ENCODE measurements at regions not wholly inside any gene's neighbourhood (a gene's known extent, or its start where the extent isn't known, plus 50 kb on each side); places are given as distances from the start of the nearest gene placed in this dataset.

- Histone ChIP-seq H3K4me1 (peaks cover 0 to 31% (median 0%) of the 10 kb centered on the region in 9 donors), H3K27ac (no peak overlapping the region), H3K9me3 (peaks cover 0 to 11% (median 0%) of the 10 kb centered on the region in 11 donors), H3K4me3 (no peak overlapping the region), H3K36me3 (no peaks in the 10 kb centered on the region), H3K27me3 (peaks cover 0 to 12% (median 4%) of the 10 kb centered on the region in 7 donors)
- ATAC-seq: no peak
- DNase-seq: no peak
- intact Hi-C loops (cut with DNase I): no loop called here
- 55 to 58% methylated on average over 2 of the region's 2 CpGs for WGBS, 2 donors
- TF ChIP-seq CTCF (IDR thresholded peaks at IDR 0.05): no peak
Measured at GRCh38 chr10:120713573-120714205, 137.5 kb upstream of the WDR11 start.

DNA sequence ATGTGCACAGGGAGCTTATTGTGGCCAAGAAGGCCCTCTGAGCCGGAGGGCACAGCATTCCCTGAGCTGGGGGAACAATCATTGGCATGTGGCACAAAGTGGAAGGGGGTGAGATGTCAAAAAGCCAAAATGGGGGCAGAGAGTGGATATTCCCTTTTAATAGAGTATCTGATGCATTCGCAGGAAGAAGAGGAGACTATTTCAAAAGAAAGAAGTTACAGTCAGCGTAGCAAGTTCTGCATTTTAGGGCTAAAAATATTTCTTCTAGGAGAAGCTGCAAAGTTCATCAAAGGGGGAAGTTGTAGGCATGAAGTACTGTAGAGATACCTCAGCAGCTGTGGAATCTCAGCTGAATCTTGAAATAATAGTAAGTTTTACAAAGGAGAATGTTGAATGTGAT lies 136.0 kb upstream of the WDR11 start:
- WGBS, 2 donors: 69 to 78% methylated on average over 3 of the region's 3 CpGs
- Histone ChIP-seq H3K27me3 (peaks cover 0 to 12% (median 3%) of the 10 kb centered on the region in 7 donors), H3K36me3 (no peaks in the 10 kb centered on the region), H3K4me3 (no peak overlapping the region), H3K9me3 (peaks cover 0 to 11% (median 0%) of the 10 kb centered on the region in 11 donors), H3K4me1 (peaks cover 0 to 31% (median 0%) of the 10 kb centered on the region in 9 donors), H3K27ac (no peak overlapping the region)
- no peak for TF ChIP-seq CTCF (IDR thresholded peaks at IDR 0.05)
- intact Hi-C loops (cut with DNase I): no loop called here
- ATAC-seq (no peak), DNase-seq (no peak)

- intact Hi-C loops (cut with DNase I): no loop called here
- H3K27ac ChIP-seq: no peak overlapping the region
- H3K27me3 ChIP-seq: no peaks in the 10 kb centered on the region
- no peak for ATAC-seq
- H3K4me3 ChIP-seq: no peak overlapping the region
- no peak for TF ChIP-seq CTCF (IDR thresholded peaks at IDR 0.05)
- H3K36me3 ChIP-seq: no peaks in the 10 kb centered on the region
- peaks cover 0 to 11% (median 0%) of the 10 kb centered on the region in 11 donors for H3K9me3 ChIP-seq
- peaks cover 0 to 20% (median 0%) of the 10 kb centered on the region in 9 donors for H3K4me1 ChIP-seq
- no peak for DNase-seq
Measured at GRCh38 chr10:120719333-120719732, 131.8 kb upstream of the WDR11 start.

- peaks cover 0 to 4% (median 0%) of the 10 kb centered on the region in 7 donors for H3K27me3 ChIP-seq
- ATAC-seq (no peak), DNase-seq (no peak)
- H3K9me3 ChIP-seq: no peaks in the 10 kb centered on the region
- no peak for TF ChIP-seq CTCF (IDR thresholded peaks at IDR 0.05)
- H3K4me3 ChIP-seq: no peak overlapping the region
- no peak overlapping the region for H3K27ac ChIP-seq
- intact Hi-C loops (cut with DNase I): no loop called here
- WGBS, 2 donors: 37 to 45% methylated on average over 2 of the region's 2 CpGs
- H3K36me3 ChIP-seq: no peaks in the 10 kb centered on the region
- no peaks in the 10 kb centered on the region for H3K4me1 ChIP-seq
Measured at GRCh38 chr10:120727001-120727400, 124.2 kb upstream of the WDR11 start.

Data from heart right ventricle (tissue), 16 donors.